Stomach (tissue), 4 donors: ENCODE measurements at regions not wholly inside any gene's neighbourhood (a gene's known extent, or its start where the extent isn't known, plus 50 kb on each side); places are given as distances from the start of the nearest gene placed in this dataset.

Source experiments
- EP300 ChIP-seq: sonication (generic); formaldehyde crosslinking; IDR thresholded peaks from one replicate; pipeline ENCODE4 v1.6.1; 2017; ENCODE audit warnings: antibody characterized with exemption
- TF ChIP-seq, protein P1 (sequence below), 7 experiments: fragments of 450-650 bp in 4 of 7; fragments of 200-600 bp in 3 of 7; sonication (generic) in 3 of 7; IDR thresholded peaks; one replicate each; pipeline ENCODE4 v1.5.1; 2016 to 2019; ENCODE audit warnings: antibody characterized with exemption in 7 of 7, control low read depth in 2 of 7, mild to moderate bottlenecking in 1 of 7

GRCh38 chr19:31424861-31425620 lies 75.8 kb upstream of the TSHZ3 start:
- TF ChIP-seq EP300 = no peak
- TF ChIP-seq, protein P1, sequence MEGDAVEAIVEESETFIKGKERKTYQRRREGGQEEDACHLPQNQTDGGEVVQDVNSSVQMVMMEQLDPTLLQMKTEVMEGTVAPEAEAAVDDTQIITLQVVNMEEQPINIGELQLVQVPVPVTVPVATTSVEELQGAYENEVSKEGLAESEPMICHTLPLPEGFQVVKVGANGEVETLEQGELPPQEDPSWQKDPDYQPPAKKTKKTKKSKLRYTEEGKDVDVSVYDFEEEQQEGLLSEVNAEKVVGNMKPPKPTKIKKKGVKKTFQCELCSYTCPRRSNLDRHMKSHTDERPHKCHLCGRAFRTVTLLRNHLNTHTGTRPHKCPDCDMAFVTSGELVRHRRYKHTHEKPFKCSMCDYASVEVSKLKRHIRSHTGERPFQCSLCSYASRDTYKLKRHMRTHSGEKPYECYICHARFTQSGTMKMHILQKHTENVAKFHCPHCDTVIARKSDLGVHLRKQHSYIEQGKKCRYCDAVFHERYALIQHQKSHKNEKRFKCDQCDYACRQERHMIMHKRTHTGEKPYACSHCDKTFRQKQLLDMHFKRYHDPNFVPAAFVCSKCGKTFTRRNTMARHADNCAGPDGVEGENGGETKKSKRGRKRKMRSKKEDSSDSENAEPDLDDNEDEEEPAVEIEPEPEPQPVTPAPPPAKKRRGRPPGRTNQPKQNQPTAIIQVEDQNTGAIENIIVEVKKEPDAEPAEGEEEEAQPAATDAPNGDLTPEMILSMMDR (IDR thresholded peaks at IDR 0.05) = no peak
